Gastrocnemius medialis (tissue), 4 donors: ENCODE measurements at regions not wholly inside any gene's neighbourhood (a gene's known extent, or its start where the extent isn't known, plus 50 kb on each side); places are given as distances from the start of the nearest gene placed in this dataset.

Experiments used
- CTCF ChIP-seq, 5 experiments: fragments of 450-650 bp in 3 of 5; fragments of 200-600 bp in 2 of 5; sonication (generic) in 2 of 5; IDR thresholded peaks in 4 of 5; conservative IDR thresholded peaks in 1 of 5; 1 replicate in 4 of 5; 2 replicates in 1 of 5; pipeline ENCODE4 v1.5.1; 2016 to 2019; ENCODE audit warnings: antibody characterized with exemption in 5 of 5, mild to moderate bottlenecking in 3 of 5, moderate library complexity in 3 of 5
- POLR2A ChIP-seq, 2 donors: fragments of 450-650 bp; IDR thresholded peaks; one replicate each; pipeline ENCODE4 v1.6.1; 2017; ENCODE audit warnings: antibody characterized with exemption in 2 of 2, mild to moderate bottlenecking in 2 of 2, moderate library complexity in 2 of 2

- no peak for TF ChIP-seq CTCF (IDR thresholded peaks at IDR 0.05 in 4 of 5, conservative IDR thresholded peaks at IDR 0.05 in 1 of 5)
- no peak for TF ChIP-seq POLR2A (IDR thresholded peaks at IDR 0.05)
These were observed 142.7 kb downstream of the CEP57L1 start for GRCh38 chr6:109237986-109238329.
